ENCODE measurements at regions not wholly inside any gene's neighbourhood (a gene's known extent, or its start where the extent isn't known, plus 50 kb on each side); places are given as distances from the start of the nearest gene placed in this dataset.

GRCh38 chr5:117461966-117462365 is 887.3 kb upstream of the SEMA6A start:
- Histone ChIP-seq H3K4me3 (ENCODE audit: low read depth, low read length) (no peak overlapping the region), H3K36me3 (ENCODE audit: control insufficient read depth, insufficient read depth, low read length) (no peaks in the 10 kb centered on the region), H3K27me3 (ENCODE audit: control insufficient read depth, insufficient read depth, low read length) (no peaks in the 10 kb centered on the region)
- TF ChIP-seq, protein P1, sequence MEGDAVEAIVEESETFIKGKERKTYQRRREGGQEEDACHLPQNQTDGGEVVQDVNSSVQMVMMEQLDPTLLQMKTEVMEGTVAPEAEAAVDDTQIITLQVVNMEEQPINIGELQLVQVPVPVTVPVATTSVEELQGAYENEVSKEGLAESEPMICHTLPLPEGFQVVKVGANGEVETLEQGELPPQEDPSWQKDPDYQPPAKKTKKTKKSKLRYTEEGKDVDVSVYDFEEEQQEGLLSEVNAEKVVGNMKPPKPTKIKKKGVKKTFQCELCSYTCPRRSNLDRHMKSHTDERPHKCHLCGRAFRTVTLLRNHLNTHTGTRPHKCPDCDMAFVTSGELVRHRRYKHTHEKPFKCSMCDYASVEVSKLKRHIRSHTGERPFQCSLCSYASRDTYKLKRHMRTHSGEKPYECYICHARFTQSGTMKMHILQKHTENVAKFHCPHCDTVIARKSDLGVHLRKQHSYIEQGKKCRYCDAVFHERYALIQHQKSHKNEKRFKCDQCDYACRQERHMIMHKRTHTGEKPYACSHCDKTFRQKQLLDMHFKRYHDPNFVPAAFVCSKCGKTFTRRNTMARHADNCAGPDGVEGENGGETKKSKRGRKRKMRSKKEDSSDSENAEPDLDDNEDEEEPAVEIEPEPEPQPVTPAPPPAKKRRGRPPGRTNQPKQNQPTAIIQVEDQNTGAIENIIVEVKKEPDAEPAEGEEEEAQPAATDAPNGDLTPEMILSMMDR (IDR thresholded peaks at IDR 0.05; ENCODE audit: insufficient read depth, low read length, poor library complexity, severe bottlenecking) = no peak
- no peak for DNase-seq (ENCODE audit: low read depth)

- Histone ChIP-seq H3K27me3 (ENCODE audit: control insufficient read depth, insufficient read depth, low read length) (no peaks in the 10 kb centered on the region), H3K4me3 (ENCODE audit: low read depth, low read length) (no peak overlapping the region), H3K36me3 (ENCODE audit: control insufficient read depth, insufficient read depth, low read length) (no peaks in the 10 kb centered on the region)
- TF ChIP-seq, protein P1 (IDR thresholded peaks at IDR 0.05; ENCODE audit: insufficient read depth, low read length, poor library complexity, severe bottlenecking) = no peak
- no peak for DNase-seq (ENCODE audit: low read depth)
These were observed 886.8 kb upstream of the SEMA6A start for GRCh38 chr5:117461403-117461802.

GRCh38 chr5:117457656-117458055 is 883.0 kb upstream of the SEMA6A start:
- DNase-seq (ENCODE audit: low read depth) = no peak
- TF ChIP-seq, protein P1 (IDR thresholded peaks at IDR 0.05; ENCODE audit: insufficient read depth, low read length, poor library complexity, severe bottlenecking) = no peak
- H3K4me3 ChIP-seq (ENCODE audit: low read depth, low read length) = no peak overlapping the region
- no peaks in the 10 kb centered on the region for H3K27me3 ChIP-seq (ENCODE audit: control insufficient read depth, insufficient read depth, low read length)
- no peaks in the 10 kb centered on the region for H3K36me3 ChIP-seq (ENCODE audit: control insufficient read depth, insufficient read depth, low read length)

DNA sequence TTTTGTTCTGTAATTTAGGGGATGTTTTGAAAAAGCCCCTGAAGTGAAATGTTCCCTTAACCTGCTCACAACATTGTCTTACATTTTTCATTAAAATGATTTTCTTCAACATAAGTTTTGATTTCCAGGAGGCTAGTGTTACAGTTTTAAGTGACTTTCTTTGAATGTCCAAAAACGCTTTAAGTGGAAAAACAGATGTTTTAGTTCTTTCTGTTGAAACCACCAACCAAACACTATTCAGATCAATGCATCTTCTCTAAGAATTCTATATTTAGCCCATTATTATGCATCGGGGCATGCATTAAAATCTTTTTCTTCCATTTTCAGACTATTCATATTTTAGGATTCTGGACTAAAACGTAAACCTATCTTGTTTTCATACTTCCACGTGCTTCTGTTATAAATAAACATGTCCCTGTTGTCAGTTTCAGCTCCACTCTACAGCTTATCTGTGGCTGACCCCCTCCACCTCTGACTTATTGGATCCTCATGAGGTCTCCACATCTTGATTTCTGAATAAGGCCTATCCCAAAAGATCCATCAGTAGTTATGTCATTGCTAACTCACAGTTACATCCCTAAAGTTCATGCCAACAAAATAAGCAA is 882.3 kb upstream of the SEMA6A start:
- TF ChIP-seq, protein P1 (IDR thresholded peaks at IDR 0.05; ENCODE audit: insufficient read depth, low read length, poor library complexity, severe bottlenecking) = no peak
- Histone ChIP-seq H3K4me3 (ENCODE audit: low read depth, low read length) (no peak overlapping the region), H3K27me3 (ENCODE audit: control insufficient read depth, insufficient read depth, low read length) (no peaks in the 10 kb centered on the region), H3K36me3 (ENCODE audit: control insufficient read depth, insufficient read depth, low read length) (no peaks in the 10 kb centered on the region)
- DNase-seq (ENCODE audit: low read depth) = no peak

DNA sequence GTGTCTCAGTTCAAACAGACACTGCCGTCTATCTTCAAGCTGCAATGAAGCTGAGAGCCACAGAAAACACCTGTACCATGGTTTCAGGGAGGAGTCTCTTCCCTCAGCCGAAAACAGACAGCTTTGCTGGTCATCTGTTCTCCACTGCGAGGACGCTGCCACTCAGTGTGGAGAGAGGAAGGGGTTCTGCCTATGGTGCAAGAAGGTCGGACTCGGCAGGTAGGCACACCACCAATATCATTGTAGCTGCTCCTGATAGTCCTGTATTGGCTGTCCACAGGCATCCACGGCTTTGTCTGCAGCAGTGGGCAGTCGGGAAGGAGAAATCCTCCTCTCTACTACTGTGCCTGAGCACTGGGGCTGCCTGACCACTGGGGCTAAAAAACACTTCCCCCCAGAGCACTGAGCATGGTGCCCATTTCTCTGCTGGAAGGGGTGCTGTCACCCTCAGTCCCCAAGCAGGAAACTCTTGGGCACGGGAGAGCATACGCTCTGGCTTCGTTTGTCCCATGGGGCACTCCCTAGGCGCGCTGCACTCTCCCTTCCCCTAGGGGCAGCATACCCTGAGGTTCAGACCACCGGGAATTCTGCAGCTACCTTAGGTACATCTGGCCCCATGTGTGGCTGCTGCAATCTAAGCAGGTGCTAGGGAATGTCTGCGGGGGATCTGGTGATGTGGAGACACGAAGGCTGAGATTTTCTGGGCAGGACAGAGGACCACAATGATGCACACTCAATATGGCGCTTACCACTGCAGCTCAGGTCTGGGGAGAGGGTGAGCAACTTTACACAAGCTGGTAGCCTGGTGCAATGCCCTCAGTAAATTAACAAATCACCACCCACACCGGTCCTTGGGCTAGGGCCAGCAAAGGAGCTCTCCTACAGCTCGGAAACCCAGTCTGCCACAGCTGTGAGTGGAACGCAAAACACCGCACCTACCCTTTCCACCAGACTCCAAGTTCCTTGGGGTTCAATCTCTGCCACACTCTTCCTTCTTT is 880.9 kb upstream of the SEMA6A start:
- TF ChIP-seq, protein P1 (IDR thresholded peaks at IDR 0.05; ENCODE audit: insufficient read depth, low read length, poor library complexity, severe bottlenecking) = peak; percentile 43
- Histone ChIP-seq H3K27me3 (ENCODE audit: control insufficient read depth, insufficient read depth, low read length) (no peaks in the 10 kb centered on the region), H3K4me3 (ENCODE audit: low read depth, low read length) (peak overlapping the region; percentile 4), H3K36me3 (ENCODE audit: control insufficient read depth, insufficient read depth, low read length) (no peaks in the 10 kb centered on the region)
- no peak for DNase-seq (ENCODE audit: low read depth)

Measured in kidney epithelial cell (primary cell).